GM12874 (cell line): ENCODE measurements at regions not wholly inside any gene's neighbourhood (a gene's known extent, or its start where the extent isn't known, plus 50 kb on each side); places are given as distances from the start of the nearest gene placed in this dataset.

Source experiments
- CTCF ChIP-seq: IDR thresholded peaks from 2 replicates; pipeline ENCODE4 v1.5.1; 2011; ENCODE audit warnings: low read depth, mild to moderate bottlenecking, control low read depth, low read length, moderate library complexity; ENCODE audit not compliant: insufficient read depth

GRCh38 chr18:78728784-78729467, 250.7 kb upstream of the SALL3 start:
- TF ChIP-seq CTCF, result no peak

- TF ChIP-seq CTCF, result no peak
These were observed 249.1 kb upstream of the SALL3 start for GRCh38 chr18:78730546-78730945.

- no peak for TF ChIP-seq CTCF
These were observed 248.6 kb upstream of the SALL3 start for GRCh38 chr18:78731016-78731397.

- TF ChIP-seq CTCF, result no peak
These were observed 248.1 kb upstream of the SALL3 start for GRCh38 chr18:78731398-78732032.

GRCh38 chr18:78732273-78733210, 247.1 kb upstream of the SALL3 start:
- TF ChIP-seq CTCF, result no peak

GRCh38 chr18:78733762-78734613, 245.6 kb upstream of the SALL3 start:
- no peak for TF ChIP-seq CTCF
